Neural cell (in vitro differentiated cells): ENCODE measurements at regions not wholly inside any gene's neighbourhood (a gene's known extent, or its start where the extent isn't known, plus 50 kb on each side); places are given as distances from the start of the nearest gene placed in this dataset.

ENCODE experiments used
- H2AFZ ChIP-seq: fragments of 200-600, 300-800 bp; sonication (generic), shearing (Covaris generic); 2 replicates; pipeline ENCODE4 v1.6.0; 2014; ENCODE audit warnings: low read depth, mild to moderate bottlenecking, antibody characterized with exemption, low read length, moderate library complexity
- H3F3A ChIP-seq: fragments of 200-600 bp; shearing (Covaris generic); 2 replicates; pipeline ENCODE4 v1.6.1; 2016; ENCODE audit warnings: mild to moderate bottlenecking, moderate library complexity, mixed read lengths, antibody characterized with exemption, low read length; ENCODE audit not compliant: insufficient read depth, poor library complexity, severe bottlenecking
- H3K27ac ChIP-seq: fragments of 200-600, 300-800 bp; sonication (generic), shearing (Covaris generic); 2 replicates; pipeline ENCODE4 v1.5.1; 2014; ENCODE audit warnings: mild to moderate bottlenecking, low read length, moderate library complexity
- H3K27me3 ChIP-seq: fragments of 300-800, 200-600 bp; sonication (generic), shearing (Covaris generic); 2 replicates; pipeline ENCODE4 v1.6.0; 2014; ENCODE audit warnings: mild to moderate bottlenecking, low read depth, low read length, moderate library complexity; ENCODE audit not compliant: insufficient read depth
- H3K36me3 ChIP-seq: fragments of 300-800, 200-600 bp; sonication (generic), shearing (Covaris generic); 2 replicates; pipeline ENCODE4 v1.5.1; 2014; ENCODE audit warnings: mild to moderate bottlenecking, antibody characterized with exemption, low read length, moderate library complexity; ENCODE audit not compliant: insufficient read depth
- H3K4me2 ChIP-seq: fragments of 300-800, 200-600 bp; sonication (generic), shearing (Covaris generic); 2 replicates; pipeline ENCODE4 v1.6.0; 2014; ENCODE audit warnings: mild to moderate bottlenecking, low read length
- H3K4me3 ChIP-seq: fragments of 300-800, 200-600 bp; sonication (generic), shearing (Covaris generic); 2 replicates; pipeline ENCODE4 v1.5.1; 2014; ENCODE audit warnings: mild to moderate bottlenecking, low read length, moderate library complexity
- H3K79me2 ChIP-seq: fragments of 200-600 bp; shearing (Covaris generic); replicated peaks from 2 replicates; pipeline ENCODE4 v1.6.0; 2014; ENCODE audit warnings: mild to moderate bottlenecking, low read length, moderate library complexity; ENCODE audit not compliant: insufficient read depth
- H3K9ac ChIP-seq: fragments of 300-800, 200-600 bp; sonication (generic), shearing (Covaris generic); 2 replicates; pipeline ENCODE4 v1.6.1; 2016; ENCODE audit warnings: mild to moderate bottlenecking, low read length, mixed read lengths
- H3K9me2 ChIP-seq: fragments of 200-600 bp; shearing (Covaris generic); 2 replicates; pipeline ENCODE4 v1.6.1; 2016; ENCODE audit warnings: mild to moderate bottlenecking, low read length, mixed read lengths; ENCODE audit not compliant: insufficient read depth
- H3K9me3 ChIP-seq: fragments of 200-600, 300-800 bp; sonication (generic), shearing (Covaris generic); 2 replicates; pipeline ENCODE4 v1.6.1; 2016; ENCODE audit warnings: mild to moderate bottlenecking, mixed run types, low read length, moderate library complexity, mixed read lengths
- H4K20me1 ChIP-seq: fragments of 200-600 bp; shearing (Covaris generic); 2 replicates; pipeline ENCODE4 v1.6.1; 2016; ENCODE audit warnings: mild to moderate bottlenecking, mixed run types; ENCODE audit not compliant: insufficient read depth
- CTCF ChIP-seq: fragments of 450-650 bp; IDR thresholded peaks from 2 replicates; pipeline ENCODE4 v1.5.1; 2014; ENCODE audit warnings: antibody characterized with exemption, mild to moderate bottlenecking, moderate library complexity; ENCODE audit not compliant: poor library complexity, severe bottlenecking
- EP300 ChIP-seq: fragments of 450-650 bp; conservative IDR thresholded peaks from 2 replicates; pipeline ENCODE4 v1.6.1; 2014; ENCODE audit warnings: antibody characterized with exemption, mild to moderate bottlenecking, moderate library complexity; ENCODE audit not compliant: poor library complexity, severe bottlenecking
- EZH2 ChIP-seq: fragments of 200-600, 300-800 bp; shearing (Covaris generic), sonication (generic); IDR thresholded peaks from 2 replicates; pipeline ENCODE4 v1.6.1; 2014; ENCODE audit warnings: antibody characterized with exemption, low read length, borderline replicate concordance, mild to moderate bottlenecking; ENCODE audit not compliant: insufficient read depth, poor library complexity, severe bottlenecking
- MXI1 ChIP-seq: fragments of 450-650 bp; conservative IDR thresholded peaks from 2 replicates; pipeline ENCODE4 v1.6.1; 2014; ENCODE audit warnings: antibody characterized with exemption, mild to moderate bottlenecking; ENCODE audit not compliant: poor library complexity, severe bottlenecking
- POLR2AphosphoS5 ChIP-seq: IDR thresholded peaks from 2 replicates; pipeline ENCODE4 v1.6.1; 2012
- RAD21 ChIP-seq: fragments of 450-650 bp; conservative IDR thresholded peaks from 2 replicates; pipeline ENCODE4 v1.6.1; 2014; ENCODE audit warnings: antibody characterized with exemption, mild to moderate bottlenecking, moderate library complexity
- REST ChIP-seq: IDR thresholded peaks from 2 replicates; pipeline ENCODE4 v1.6.1; 2012; ENCODE audit warnings: borderline replicate concordance
- SMC3 ChIP-seq: fragments of 450-650 bp; conservative IDR thresholded peaks from 2 replicates; pipeline ENCODE4 v1.6.1; 2014; ENCODE audit warnings: antibody characterized with exemption, mild to moderate bottlenecking, moderate library complexity; ENCODE audit not compliant: poor library complexity
- TAF1 ChIP-seq: IDR thresholded peaks from 2 replicates; pipeline ENCODE4 v1.6.1; 2012; ENCODE audit warnings: low read depth

GRCh38 chr2:128410758-128411215 lies 92.1 kb upstream of the HS6ST1 start:
- H3K79me2 ChIP-seq = no peaks in the 10 kb centered on the region
- no peak overlapping the region for H3K9ac ChIP-seq
- no peaks in the 10 kb centered on the region for H3K9me3 ChIP-seq
- no peak overlapping the region for H2AFZ ChIP-seq
- H3K27me3 ChIP-seq = no peaks in the 10 kb centered on the region
- H4K20me1 ChIP-seq = no peaks in the 10 kb centered on the region
- no peak overlapping the region for H3K4me2 ChIP-seq
- no peaks in the 10 kb centered on the region for H3K36me3 ChIP-seq
- no peaks in the 10 kb centered on the region for H3F3A ChIP-seq
- H3K9me2 ChIP-seq = no peaks in the 10 kb centered on the region
- H3K4me3 ChIP-seq = no peak overlapping the region
- no peak overlapping the region for H3K27ac ChIP-seq
- TF ChIP-seq POLR2AphosphoS5 (no peak), CTCF (no peak), SMC3 (no peak), REST (no peak), EZH2 (no peak), EP300 (no peak), MXI1 (no peak), TAF1 (no peak), RAD21 (no peak)

GRCh38 chr2:128411431-128411830 lies 92.8 kb upstream of the HS6ST1 start:
- Histone ChIP-seq H3K4me2 (no peak overlapping the region), H3K4me3 (no peak overlapping the region), H3K9me3 (no peaks in the 10 kb centered on the region), H3K9me2 (no peaks in the 10 kb centered on the region), H3K36me3 (no peaks in the 10 kb centered on the region), H3F3A (no peaks in the 10 kb centered on the region), H3K27me3 (no peaks in the 10 kb centered on the region), H3K9ac (no peak overlapping the region), H4K20me1 (no peaks in the 10 kb centered on the region), H3K27ac (no peak overlapping the region), H2AFZ (no peak overlapping the region), H3K79me2 (no peaks in the 10 kb centered on the region)
- no peak for TF ChIP-seq CTCF
- TF ChIP-seq REST = no peak
